ENCODE measurements at regions not wholly inside any gene's neighbourhood (a gene's known extent, or its start where the extent isn't known, plus 50 kb on each side); places are given as distances from the start of the nearest gene placed in this dataset.
"Not testable (repeated sequence)": the region's sequence is repeated elsewhere in the genome, so short reads cannot be mapped to it uniquely, and the experiment has no call there.

- Mint-ChIP-seq H3K9me3 (no peaks in the 10 kb centered on the region), H3K27me3 (peaks cover 6% of the 10 kb centered on the region), H3K27ac (no peak overlapping the region), H3K4me3 (no peak overlapping the region), H3K4me1 (no peaks in the 10 kb centered on the region), H3K36me3 (no peaks in the 10 kb centered on the region)
- POLR2A ChIA-PET, result no interaction called here
- ATAC-seq (ENCODE audit: low read depth) (no peak), DNase-seq (no peak)
Observed at GRCh38 chr21:18060402-18060801, 184.2 kb upstream of the CHODL start.

- H3K9me3 Mint-ChIP-seq, result no peaks in the 10 kb centered on the region
- H3K27me3 Mint-ChIP-seq, result peaks cover 8% of the 10 kb centered on the region
- no peaks in the 10 kb centered on the region for H3K36me3 Mint-ChIP-seq
- no peak overlapping the region for H3K27ac Mint-ChIP-seq
- POLR2A ChIA-PET, result no interaction called here
- H3K4me3 Mint-ChIP-seq, result no peak overlapping the region
- ATAC-seq (ENCODE audit: low read depth), result no peak
- no peaks in the 10 kb centered on the region for H3K4me1 Mint-ChIP-seq
- no peak for DNase-seq
Observed at GRCh38 chr21:18058731-18059398, 185.8 kb upstream of the CHODL start.

- POLR2A ChIA-PET, result no interaction called here
- ATAC-seq (ENCODE audit: low read depth), result no peak
- H3K27me3 Mint-ChIP-seq, result peaks cover 6% of the 10 kb centered on the region
Observed at GRCh38 chr21:18053151-18053550, 191.5 kb upstream of the CHODL start.

GRCh38 chr21:18049461-18049860 lies 195.2 kb upstream of the CHODL start:
- POLR2A ChIA-PET, result no interaction called here
- Mint-ChIP-seq H3K9me3 (no peaks in the 10 kb centered on the region), H3K4me1 (no peaks in the 10 kb centered on the region), H3K27me3 (no peaks in the 10 kb centered on the region), H3K4me3 (no peak overlapping the region), H3K27ac (no peak overlapping the region), H3K36me3 (no peaks in the 10 kb centered on the region)
- DNase-seq (no peak), ATAC-seq (ENCODE audit: low read depth) (no peak)

More at GRCh38 chr21:18053151-18053550, 191.5 kb upstream of the CHODL start:
- Mint-ChIP-seq H3K27ac (no peak overlapping the region), H3K9me3 (no peaks in the 10 kb centered on the region), H3K4me1 (no peaks in the 10 kb centered on the region), H3K4me3 (no peak overlapping the region), H3K36me3 (no peaks in the 10 kb centered on the region)
- no peak for DNase-seq

GRCh38 chr21:18041012-18041411 lies 203.6 kb upstream of the CHODL start:
- no peaks in the 10 kb centered on the region for H3K4me1 Mint-ChIP-seq
- H3K9me3 Mint-ChIP-seq, result no peaks in the 10 kb centered on the region
- DNase-seq (no peak), ATAC-seq (ENCODE audit: low read depth) (no peak)
- POLR2A ChIA-PET, result no interaction called here
- H3K27ac Mint-ChIP-seq, result no peak overlapping the region
- peaks cover 3% of the 10 kb centered on the region for H3K27me3 Mint-ChIP-seq
- H3K36me3 Mint-ChIP-seq, result no peaks in the 10 kb centered on the region
- H3K4me3 Mint-ChIP-seq, result no peak overlapping the region

DNA sequence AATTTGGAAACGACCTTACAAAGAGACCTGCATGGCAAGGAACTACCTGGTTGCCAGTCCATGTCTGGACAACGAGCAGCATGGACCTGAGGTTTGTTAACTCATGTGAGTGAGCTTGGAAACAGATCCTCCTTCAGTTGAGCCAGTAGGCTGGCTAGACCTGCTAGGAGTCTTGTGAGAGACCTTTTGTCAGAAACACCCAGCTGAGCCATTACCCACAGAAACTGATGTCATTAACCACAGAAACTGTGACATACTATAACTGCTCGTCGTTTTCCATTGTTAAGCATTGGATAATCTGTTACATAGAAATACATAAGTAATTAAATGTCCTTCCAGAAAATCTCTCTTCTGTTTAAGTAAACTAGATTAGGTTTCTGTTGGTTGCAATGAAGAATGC lies 211.1 kb upstream of the C21orf91 start:
- no peaks in the 10 kb centered on the region for H3K36me3 Mint-ChIP-seq
- ATAC-seq (ENCODE audit: low read depth) (no peak), DNase-seq (no peak)
- H3K4me1 Mint-ChIP-seq, result no peaks in the 10 kb centered on the region
- no peaks in the 10 kb centered on the region for H3K9me3 Mint-ChIP-seq
- H3K27ac Mint-ChIP-seq, result no peak overlapping the region
- POLR2A ChIA-PET, result no interaction called here
- H3K4me3 Mint-ChIP-seq, result no peak overlapping the region
- no peaks in the 10 kb centered on the region for H3K27me3 Mint-ChIP-seq

DNA sequence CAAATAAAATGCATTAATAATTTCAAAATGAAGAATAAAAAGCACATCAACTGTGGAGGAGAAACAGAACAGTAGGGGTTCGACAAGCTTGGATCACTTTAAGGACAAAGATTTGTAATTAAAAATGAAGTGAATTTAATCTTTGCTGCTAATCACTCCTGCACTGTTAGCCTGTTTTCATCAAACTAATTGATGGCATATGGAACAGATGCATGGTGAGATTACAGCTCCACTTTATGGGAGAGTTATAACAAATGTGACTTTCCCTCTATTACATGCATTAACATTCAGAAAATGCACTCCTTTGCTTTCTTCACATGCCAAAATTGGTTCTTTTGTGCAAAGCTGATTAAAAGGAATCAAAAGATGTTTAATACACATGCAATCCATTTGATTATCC lies 207.2 kb upstream of the C21orf91 start:
- Mint-ChIP-seq H3K36me3 (no peaks in the 10 kb centered on the region), H3K27me3 (no peaks in the 10 kb centered on the region), H3K9me3 (no peaks in the 10 kb centered on the region), H3K27ac (no peak overlapping the region), H3K4me1 (no peaks in the 10 kb centered on the region), H3K4me3 (no peak overlapping the region)
- ATAC-seq (ENCODE audit: low read depth) (no peak), DNase-seq (no peak)
- POLR2A ChIA-PET, result no interaction called here

GRCh38 chr21:18023711-18024110 lies 204.6 kb upstream of the C21orf91 start:
- ATAC-seq (ENCODE audit: low read depth), result no peak
- Mint-ChIP-seq H3K4me1 (no peaks in the 10 kb centered on the region), H3K4me3 (no peak overlapping the region), H3K9me3 (no peaks in the 10 kb centered on the region), H3K36me3 (no peaks in the 10 kb centered on the region), H3K27me3 (no peaks in the 10 kb centered on the region), H3K27ac (no peak overlapping the region)
- POLR2A ChIA-PET, result no interaction called here
- no peak for DNase-seq

DNA sequence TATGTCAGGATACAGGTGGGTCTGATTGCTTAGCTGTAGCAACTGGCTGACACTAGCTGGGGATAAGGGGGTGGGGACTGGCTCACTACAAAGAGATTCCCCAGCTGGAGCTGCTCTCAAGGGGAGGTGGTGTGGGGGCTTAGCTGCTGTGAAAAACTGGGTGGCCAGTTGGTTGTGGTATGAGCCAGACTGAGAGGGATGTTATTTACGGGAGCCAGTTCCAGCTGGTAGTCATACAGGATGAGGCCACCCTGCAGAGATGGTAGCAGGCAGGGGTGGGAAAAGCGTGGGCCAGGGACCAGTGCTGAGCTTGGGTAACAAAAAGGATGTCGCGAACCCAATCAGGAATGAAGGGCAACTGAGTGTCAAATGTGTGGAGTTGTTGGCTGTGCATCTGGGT lies 204.0 kb upstream of the C21orf91 start:
- no peak overlapping the region for H3K27ac Mint-ChIP-seq
- H3K4me1 Mint-ChIP-seq, result no peaks in the 10 kb centered on the region
- H3K36me3 Mint-ChIP-seq, result no peaks in the 10 kb centered on the region
- H3K9me3 Mint-ChIP-seq, result no peaks in the 10 kb centered on the region
- DNase-seq (no peak), ATAC-seq (ENCODE audit: low read depth) (no peak)
- H3K4me3 Mint-ChIP-seq, result no peak overlapping the region
- POLR2A ChIA-PET, result no interaction called here
- H3K27me3 Mint-ChIP-seq, result no peaks in the 10 kb centered on the region

DNA sequence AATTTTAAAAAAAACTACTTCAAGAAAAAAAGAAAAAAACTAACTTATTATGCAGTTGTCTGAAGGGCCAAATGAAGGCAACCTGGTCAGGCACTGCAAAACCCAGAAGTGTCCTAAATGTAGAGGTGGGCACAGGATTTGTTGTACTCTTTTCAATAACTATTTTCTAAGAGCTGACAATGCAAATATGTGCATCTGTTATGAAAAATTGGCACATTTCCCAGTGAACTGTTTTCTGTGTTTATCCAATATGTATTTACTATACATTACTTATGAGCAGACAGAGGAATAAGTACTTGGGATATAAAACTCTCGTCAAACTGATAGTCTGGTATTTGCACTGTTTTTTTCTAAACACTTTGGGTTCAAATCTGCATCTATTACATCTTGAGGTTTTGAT lies 188.0 kb upstream of the C21orf91 start:
- ATAC-seq (ENCODE audit: low read depth) (no peak), DNase-seq (no peak)
- Mint-ChIP-seq H3K27me3 (peaks cover 2% of the 10 kb centered on the region), H3K4me3 (no peak overlapping the region), H3K4me1 (no peaks in the 10 kb centered on the region), H3K9me3 (no peaks in the 10 kb centered on the region), H3K36me3 (no peaks in the 10 kb centered on the region), H3K27ac (no peak overlapping the region)
- POLR2A ChIA-PET, result no interaction called here

DNA sequence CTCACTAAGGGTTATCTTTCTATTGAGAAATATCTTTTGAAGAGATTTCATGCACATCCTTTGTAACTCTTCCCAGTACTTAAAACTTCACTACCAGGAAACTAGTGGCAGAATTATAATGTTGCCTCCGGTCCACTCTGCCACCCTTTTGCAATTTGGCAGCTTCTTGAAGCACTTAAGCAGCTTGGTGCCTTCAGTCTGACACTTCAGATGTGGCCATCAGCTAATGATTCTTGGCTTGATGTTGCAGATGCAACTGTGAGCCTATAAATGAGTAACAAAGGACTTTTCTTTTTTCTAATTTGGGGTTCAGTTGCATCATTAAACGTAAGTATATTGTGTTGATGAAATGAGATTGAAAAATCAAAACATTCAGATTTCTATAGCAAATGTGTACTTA lies 187.5 kb upstream of the C21orf91 start:
- H3K4me1 Mint-ChIP-seq, result no peaks in the 10 kb centered on the region
- POLR2A ChIA-PET, result no interaction called here
- no peaks in the 10 kb centered on the region for H3K9me3 Mint-ChIP-seq
- H3K27me3 Mint-ChIP-seq, result peaks cover 2% of the 10 kb centered on the region
- H3K27ac Mint-ChIP-seq, result no peak overlapping the region
- H3K36me3 Mint-ChIP-seq, result no peaks in the 10 kb centered on the region
- no peak overlapping the region for H3K4me3 Mint-ChIP-seq
- ATAC-seq (ENCODE audit: low read depth) (no peak), DNase-seq (no peak)

GRCh38 chr21:18002393-18002792 lies 183.2 kb upstream of the C21orf91 start:
- no peaks in the 10 kb centered on the region for H3K4me1 Mint-ChIP-seq
- DNase-seq, result no peak
- no peaks in the 10 kb centered on the region for H3K36me3 Mint-ChIP-seq
- H3K27ac Mint-ChIP-seq, result no peak overlapping the region
- no peak overlapping the region for H3K4me3 Mint-ChIP-seq
- no peaks in the 10 kb centered on the region for H3K27me3 Mint-ChIP-seq
- ATAC-seq (ENCODE audit: low read depth), result no peak
- no peaks in the 10 kb centered on the region for H3K9me3 Mint-ChIP-seq
- POLR2A ChIA-PET, result interaction anchor here (0.5 kb wide), 1 partner anchor 532 kb away, joined by 3 read pairs; no protein-coding TSS in a partner anchor

DNA sequence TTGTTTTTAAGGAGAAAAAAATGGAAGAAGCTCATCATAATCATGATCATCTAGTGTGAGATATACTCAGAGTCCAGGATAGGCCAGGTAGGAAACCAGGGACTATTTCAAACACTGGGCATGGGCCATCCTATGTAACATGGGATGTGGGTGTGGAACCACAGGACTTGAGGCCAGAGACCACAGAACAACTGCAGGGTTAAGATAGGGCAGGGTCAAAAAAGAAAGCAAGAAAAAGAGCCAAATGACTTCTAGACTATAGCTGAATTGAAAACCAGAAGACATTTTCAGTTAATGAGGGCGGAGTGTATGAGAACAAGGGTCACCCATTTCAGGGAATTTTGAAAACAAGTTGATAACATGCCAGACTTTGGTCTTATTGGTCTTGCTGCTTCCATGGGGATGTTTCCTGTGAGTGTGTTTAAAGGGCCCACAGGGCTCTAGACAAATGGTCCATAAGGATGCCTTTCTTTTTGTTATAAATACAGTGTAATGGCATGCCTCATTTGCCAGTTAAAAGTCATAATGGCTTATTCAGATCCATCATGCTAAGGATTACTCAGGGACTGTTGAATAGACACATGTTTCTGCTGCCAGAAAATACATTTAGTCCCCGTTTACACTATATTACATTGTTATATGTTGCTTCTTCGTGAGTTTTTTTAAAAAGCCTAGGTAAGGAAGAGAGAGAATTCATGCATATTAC lies 182.0 kb upstream of the C21orf91 start:
- Mint-ChIP-seq H3K27ac (no peak overlapping the region), H3K27me3 (no peaks in the 10 kb centered on the region), H3K4me3 (no peak overlapping the region), H3K9me3 (peaks cover 1% of the 10 kb centered on the region), H3K4me1 (no peaks in the 10 kb centered on the region), H3K36me3 (no peaks in the 10 kb centered on the region)
- POLR2A ChIA-PET, result no interaction called here
- ATAC-seq (ENCODE audit: low read depth), result no peak
- no peak for DNase-seq

- H3K27ac Mint-ChIP-seq; H3K9me3 Mint-ChIP-seq; H3K36me3 Mint-ChIP-seq; H3K27me3 Mint-ChIP-seq; DNase-seq; POLR2A ChIA-PET; H3K4me3 Mint-ChIP-seq; ATAC-seq (ENCODE audit: low read depth); H3K4me1 Mint-ChIP-seq: not testable (repeated sequence)
Observed at GRCh38 chr21:17998599-17998998, 179.4 kb upstream of the C21orf91 start.
